Activated CD4-positive, alpha-beta memory T cell treated with anti-CD3 and anti-CD28 coated beads for 36 hours (primary cell): ENCODE measurements at regions not wholly inside any gene's neighbourhood (a gene's known extent, or its start where the extent isn't known, plus 50 kb on each side); places are given as distances from the start of the nearest gene placed in this dataset.
"Not testable (repeated sequence)": the region's sequence is repeated elsewhere in the genome, so short reads cannot be mapped to it uniquely, and the experiment has no call there.

Experiments used
- CTCF ChIA-PET: fragments of 350-600 bp; sonication (Branson Sonifier 250); formaldehyde crosslinking; loops from one replicate; lab custom pipeline; 2021; ENCODE audit warnings: antibody characterized with exemption, inconsistent platforms; lab: Charles Lee
- POLR2A ChIA-PET: fragments of 350-600 bp; sonication (Branson Sonifier 250); formaldehyde crosslinking; loops from one replicate; lab custom pipeline; 2021; ENCODE audit warnings: antibody characterized with exemption; lab: Charles Lee
- DNase-seq: peaks from one replicate; pipeline ENCODE4 v3.0.0-alpha.2; 2020
- H3K27ac Mint-ChIP-seq: one replicate; pipeline ENCODE4 v1.8.0; 2021; ENCODE audit warnings: mixed read lengths
- H3K27me3 Mint-ChIP-seq: one replicate; pipeline ENCODE4 v1.8.0; 2021; ENCODE audit warnings: mixed read lengths
- H3K36me3 Mint-ChIP-seq: one replicate; pipeline ENCODE4 v1.8.0; 2021; ENCODE audit warnings: mixed read lengths
- H3K4me1 Mint-ChIP-seq: one replicate; pipeline ENCODE4 v1.8.0; 2021; ENCODE audit warnings: low read depth, mixed read lengths
- H3K4me3 Mint-ChIP-seq: one replicate; pipeline ENCODE4 v1.8.0; 2021; ENCODE audit warnings: mild to moderate bottlenecking, mixed read lengths
- H3K9me3 Mint-ChIP-seq: one replicate; pipeline ENCODE4 v1.8.0; 2021; ENCODE audit warnings: mixed read lengths
- intact Hi-C: fragments of 100-400 bp; cut with micrococcal nuclease; formaldehyde crosslinking; loops from one replicate; pipeline ENCODE4 v1.15.1; 2023

- Mint-ChIP-seq H3K4me3 (no peak overlapping the region), H3K27ac (no peak overlapping the region), H3K9me3 (peaks cover 24% of the 10 kb centered on the region), H3K4me1 (no peaks in the 10 kb centered on the region), H3K36me3 (no peaks in the 10 kb centered on the region), H3K27me3 (no peaks in the 10 kb centered on the region)
- POLR2A ChIA-PET, result no interaction called here
- no peak for DNase-seq
- CTCF ChIA-PET, result no interaction called here
- intact Hi-C loops, result no loop called here
These were observed 380.4 kb upstream of the MIS18BP1 start for GRCh38 chr14:45633220-45633984.

DNA sequence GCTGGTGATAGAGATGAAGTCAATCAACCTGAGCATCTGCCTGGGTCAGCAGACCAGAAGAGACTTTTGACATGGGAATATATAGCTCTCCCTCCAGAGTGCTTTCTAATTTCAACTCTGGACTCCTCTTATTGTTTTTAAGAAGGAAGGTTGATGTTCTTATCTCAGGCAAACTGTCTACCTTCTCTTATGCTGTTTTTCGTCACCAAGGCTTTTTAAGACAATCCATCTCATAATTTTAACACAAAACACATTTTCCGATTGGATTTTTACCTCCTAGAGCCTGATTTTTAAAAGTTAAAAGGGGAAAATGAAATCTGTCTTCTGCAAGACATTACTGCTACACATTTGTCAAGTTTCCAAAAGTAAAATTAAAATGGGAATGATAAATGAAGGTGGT lies 368.7 kb upstream of the MIS18BP1 start:
- POLR2A ChIA-PET, result no interaction called here
- H3K9me3 Mint-ChIP-seq, result peaks cover 2% of the 10 kb centered on the region
- H3K4me3 Mint-ChIP-seq, result no peak overlapping the region
- intact Hi-C loops, result no loop called here
- H3K36me3 Mint-ChIP-seq, result no peaks in the 10 kb centered on the region
- no peaks in the 10 kb centered on the region for H3K27me3 Mint-ChIP-seq
- H3K4me1 Mint-ChIP-seq, result no peaks in the 10 kb centered on the region
- H3K27ac Mint-ChIP-seq, result no peak overlapping the region
- CTCF ChIA-PET, result no interaction called here
- DNase-seq, result no peak

DNA sequence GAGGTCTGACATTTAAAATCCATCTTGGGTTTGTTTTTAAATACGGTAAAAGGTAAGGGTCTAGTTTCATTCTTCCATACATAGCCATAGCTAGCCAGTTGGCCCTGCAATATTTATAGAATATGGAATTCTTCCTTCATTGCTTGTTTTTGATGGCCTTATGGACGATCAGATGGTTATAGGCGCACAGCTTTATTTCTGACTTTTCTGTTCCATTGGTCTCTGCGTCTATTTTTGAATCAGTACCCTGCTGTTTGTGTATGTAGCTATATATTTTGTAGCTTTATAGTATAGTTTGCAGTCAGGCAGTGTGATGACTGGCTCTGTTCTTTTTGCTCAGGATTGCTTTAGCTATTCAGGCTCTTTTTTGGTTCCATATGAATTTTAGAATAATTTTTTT lies 366.8 kb upstream of the MIS18BP1 start:
- DNase-seq, result no peak
- ChIA-PET CTCF (no interaction called here), POLR2A (no interaction called here)
- Mint-ChIP-seq H3K27me3 (no peaks in the 10 kb centered on the region), H3K4me3 (no peak overlapping the region), H3K36me3 (no peaks in the 10 kb centered on the region), H3K4me1 (no peaks in the 10 kb centered on the region), H3K27ac (no peak overlapping the region), H3K9me3 (no peaks in the 10 kb centered on the region)
- intact Hi-C loops, result no loop called here

- no peaks in the 10 kb centered on the region for H3K36me3 Mint-ChIP-seq
- CTCF ChIA-PET, result no interaction called here
- no peaks in the 10 kb centered on the region for H3K27me3 Mint-ChIP-seq
- peaks cover 6% of the 10 kb centered on the region for H3K9me3 Mint-ChIP-seq
- no peaks in the 10 kb centered on the region for H3K4me1 Mint-ChIP-seq
- no peak overlapping the region for H3K4me3 Mint-ChIP-seq
- DNase-seq, result no peak
- intact Hi-C loops, result no loop called here
- no peak overlapping the region for H3K27ac Mint-ChIP-seq
- POLR2A ChIA-PET, result no interaction called here
These were observed 357.3 kb upstream of the MIS18BP1 start for GRCh38 chr14:45610318-45610717.

GRCh38 chr14:45587142-45587541 lies 334.1 kb upstream of the MIS18BP1 start:
- no peaks in the 10 kb centered on the region for H3K4me1 Mint-ChIP-seq
- H3K36me3 Mint-ChIP-seq, result no peaks in the 10 kb centered on the region
- H3K9me3 Mint-ChIP-seq, result peaks cover 34% of the 10 kb centered on the region
- intact Hi-C loops, result no loop called here
- DNase-seq, result no peak
- H3K27ac Mint-ChIP-seq, result no peak overlapping the region
- H3K27me3 Mint-ChIP-seq, result no peaks in the 10 kb centered on the region
- POLR2A ChIA-PET, result no interaction called here
- no peak overlapping the region for H3K4me3 Mint-ChIP-seq
- CTCF ChIA-PET, result no interaction called here

DNA sequence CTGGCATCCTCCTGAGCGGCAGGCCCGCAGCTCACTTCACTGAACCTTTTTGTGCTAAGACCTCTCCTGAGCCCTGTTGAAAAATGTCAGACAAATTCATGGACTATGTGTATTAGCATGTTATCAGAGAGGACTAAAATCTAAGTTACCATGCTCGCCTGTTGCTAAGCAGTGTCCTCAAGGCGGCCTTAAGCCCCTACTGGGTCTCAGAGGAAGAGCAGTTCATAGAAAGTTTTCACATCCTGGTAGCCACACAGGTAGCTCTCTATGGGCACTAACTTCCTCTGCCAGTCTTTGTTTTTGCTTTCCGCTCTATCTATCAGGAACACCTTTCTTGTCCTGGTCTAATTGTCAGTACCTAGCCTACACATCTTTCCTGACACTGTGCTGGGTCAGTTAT lies 306.6 kb upstream of the MIS18BP1 start:
- H3K4me1 Mint-ChIP-seq, result no peaks in the 10 kb centered on the region
- H3K9me3 Mint-ChIP-seq, result no peaks in the 10 kb centered on the region
- ChIA-PET POLR2A (no interaction called here), CTCF (no interaction called here)
- no peak for DNase-seq
- intact Hi-C loops, result no loop called here
- no peak overlapping the region for H3K4me3 Mint-ChIP-seq
- H3K27ac Mint-ChIP-seq, result no peak overlapping the region
- no peaks in the 10 kb centered on the region for H3K27me3 Mint-ChIP-seq
- no peaks in the 10 kb centered on the region for H3K36me3 Mint-ChIP-seq

GRCh38 chr14:45558183-45558582 lies 305.2 kb upstream of the MIS18BP1 start:
- intact Hi-C loops, result no loop called here
- DNase-seq, result no peak
- POLR2A ChIA-PET, result no interaction called here
- H3K4me1 Mint-ChIP-seq, result no peaks in the 10 kb centered on the region
- CTCF ChIA-PET, result no interaction called here
- no peak overlapping the region for H3K27ac Mint-ChIP-seq
- H3K4me3 Mint-ChIP-seq, result no peak overlapping the region
- no peaks in the 10 kb centered on the region for H3K36me3 Mint-ChIP-seq
- H3K27me3 Mint-ChIP-seq, result no peaks in the 10 kb centered on the region
- H3K9me3 Mint-ChIP-seq, result peaks cover 3% of the 10 kb centered on the region

- H3K4me1 Mint-ChIP-seq, result no peaks in the 10 kb centered on the region
- H3K9me3 Mint-ChIP-seq, result peaks cover 5% of the 10 kb centered on the region
- intact Hi-C loops, result no loop called here
- ChIA-PET CTCF (no interaction called here), POLR2A (no interaction called here)
- no peak for DNase-seq
- H3K27me3 Mint-ChIP-seq, result no peaks in the 10 kb centered on the region
- H3K36me3 Mint-ChIP-seq, result no peaks in the 10 kb centered on the region
- no peak overlapping the region for H3K27ac Mint-ChIP-seq
- no peak overlapping the region for H3K4me3 Mint-ChIP-seq
These were observed 301.0 kb upstream of the MIS18BP1 start for GRCh38 chr14:45553981-45554380.

DNA sequence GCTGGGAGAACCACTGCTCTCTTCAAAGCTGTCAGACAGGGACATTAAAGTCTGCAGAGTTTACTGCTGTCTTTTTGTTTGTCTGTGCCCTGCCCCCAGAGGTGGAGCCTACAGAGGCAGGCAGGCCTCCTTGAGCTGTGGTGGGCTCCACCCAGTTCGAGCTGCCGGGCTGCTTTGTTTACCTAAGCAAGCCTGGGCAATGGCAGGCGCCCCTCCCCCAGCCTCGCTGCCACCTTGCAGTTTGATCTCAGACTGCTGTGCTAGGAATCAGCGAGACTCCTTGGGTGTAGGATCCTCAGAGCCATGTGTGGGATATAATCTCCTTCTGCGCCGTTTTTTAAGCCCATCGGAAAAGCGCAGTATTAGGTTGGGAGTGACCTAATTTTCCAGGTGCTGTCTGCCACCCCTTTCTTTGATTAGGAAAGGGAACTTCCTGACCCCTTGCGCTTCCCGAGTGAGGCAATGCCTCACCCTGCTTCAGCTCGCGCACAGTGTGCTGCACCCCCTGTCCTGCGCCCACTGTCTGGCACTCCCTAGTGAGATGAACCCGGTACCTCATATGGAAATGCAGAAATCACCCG lies 298.3 kb upstream of the MIS18BP1 start:
- H3K9me3 Mint-ChIP-seq, CTCF ChIA-PET, DNase-seq, H3K4me3 Mint-ChIP-seq, H3K4me1 Mint-ChIP-seq, H3K27ac Mint-ChIP-seq, H3K27me3 Mint-ChIP-seq, intact Hi-C loops, POLR2A ChIA-PET, H3K36me3 Mint-ChIP-seq: not testable (repeated sequence)

GRCh38 chr14:45531022-45531421 lies 278.0 kb upstream of the MIS18BP1 start:
- Mint-ChIP-seq H3K36me3 (peaks cover 1% of the 10 kb centered on the region), H3K27ac (no peak overlapping the region), H3K4me3 (no peak overlapping the region), H3K9me3 (peaks cover 21% of the 10 kb centered on the region), H3K4me1 (no peaks in the 10 kb centered on the region), H3K27me3 (no peaks in the 10 kb centered on the region)
- DNase-seq, result no peak
- intact Hi-C loops, result no loop called here
- ChIA-PET POLR2A (no interaction called here), CTCF (no interaction called here)

DNA sequence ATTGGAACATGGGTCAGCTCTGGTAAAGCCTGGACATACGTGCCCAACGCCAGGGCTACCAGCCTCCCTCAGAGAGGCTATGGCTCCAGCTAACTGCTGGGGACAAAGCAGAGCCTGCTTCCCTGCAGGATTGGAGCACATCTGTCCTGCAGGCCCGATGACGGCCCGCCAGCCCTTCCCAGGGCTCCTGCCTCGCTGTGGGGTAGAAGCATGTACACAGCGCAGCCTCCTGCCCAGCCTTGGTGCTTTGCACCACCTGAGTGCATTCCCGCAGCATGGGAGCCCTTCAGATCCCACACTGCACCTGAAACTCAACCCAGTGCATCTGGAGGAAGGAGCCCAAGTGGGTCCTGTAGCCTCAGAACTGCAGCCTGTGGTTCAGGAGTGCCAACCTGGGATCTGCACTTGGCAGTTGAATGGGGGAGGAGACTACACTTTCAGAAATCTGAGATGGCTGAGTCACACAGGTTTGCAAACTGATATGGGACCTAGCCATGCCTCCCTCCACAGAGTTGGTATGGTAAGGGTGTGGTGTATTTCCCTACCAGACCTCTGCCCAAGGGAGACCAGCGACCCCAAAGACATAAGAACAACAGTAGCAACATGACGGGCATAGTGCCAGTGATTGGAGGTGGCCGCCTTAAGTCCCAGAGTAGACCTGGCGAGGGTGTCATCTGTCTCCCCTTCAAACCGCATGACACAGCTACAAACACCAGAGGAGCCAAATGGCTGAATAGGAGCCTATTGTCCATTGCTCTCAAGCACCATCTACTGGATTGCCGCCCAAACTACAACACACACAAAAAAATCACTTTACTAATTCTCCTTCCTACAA lies 273.9 kb upstream of the MIS18BP1 start:
- intact Hi-C loops, result loop anchor here (2.0 kb wide), 1 partner anchor 100 kb away; no protein-coding TSS in a partner anchor
- ChIA-PET CTCF (no interaction called here), POLR2A (no interaction called here)
- Mint-ChIP-seq H3K4me1 (no peaks in the 10 kb centered on the region), H3K27me3 (no peaks in the 10 kb centered on the region), H3K9me3 (peaks cover 13% of the 10 kb centered on the region), H3K36me3 (peaks cover 1% of the 10 kb centered on the region), H3K27ac (no peak overlapping the region), H3K4me3 (no peak overlapping the region)
- DNase-seq, result no peak

DNA sequence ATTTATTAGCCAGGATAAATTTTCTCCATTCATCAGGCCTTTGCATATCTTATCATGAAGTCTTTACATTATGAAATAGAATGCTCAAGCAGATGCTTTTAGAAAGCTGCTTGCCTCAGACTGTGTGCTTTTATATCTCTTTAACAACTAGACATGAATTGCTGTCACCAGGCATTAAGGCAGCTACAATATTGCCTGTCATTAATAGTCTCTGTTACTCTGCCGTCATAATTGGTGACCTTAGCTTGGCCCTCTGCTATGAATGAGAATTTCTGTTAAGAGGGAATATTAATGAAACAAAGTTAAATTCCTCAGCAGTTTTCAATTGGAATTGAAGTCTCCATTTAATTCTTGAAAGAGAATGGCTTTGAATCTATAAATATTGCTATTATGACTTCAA lies 266.8 kb upstream of the MIS18BP1 start:
- Mint-ChIP-seq H3K27ac (no peak overlapping the region), H3K4me3 (no peak overlapping the region), H3K9me3 (peaks cover 5% of the 10 kb centered on the region), H3K36me3 (no peaks in the 10 kb centered on the region), H3K27me3 (no peaks in the 10 kb centered on the region), H3K4me1 (no peaks in the 10 kb centered on the region)
- no peak for DNase-seq
- ChIA-PET CTCF (no interaction called here), POLR2A (no interaction called here)
- intact Hi-C loops, result no loop called here
